ENCODE measurements at regions not wholly inside any gene's neighbourhood (a gene's known extent, or its start where the extent isn't known, plus 50 kb on each side); places are given as distances from the start of the nearest gene placed in this dataset.

DNA sequence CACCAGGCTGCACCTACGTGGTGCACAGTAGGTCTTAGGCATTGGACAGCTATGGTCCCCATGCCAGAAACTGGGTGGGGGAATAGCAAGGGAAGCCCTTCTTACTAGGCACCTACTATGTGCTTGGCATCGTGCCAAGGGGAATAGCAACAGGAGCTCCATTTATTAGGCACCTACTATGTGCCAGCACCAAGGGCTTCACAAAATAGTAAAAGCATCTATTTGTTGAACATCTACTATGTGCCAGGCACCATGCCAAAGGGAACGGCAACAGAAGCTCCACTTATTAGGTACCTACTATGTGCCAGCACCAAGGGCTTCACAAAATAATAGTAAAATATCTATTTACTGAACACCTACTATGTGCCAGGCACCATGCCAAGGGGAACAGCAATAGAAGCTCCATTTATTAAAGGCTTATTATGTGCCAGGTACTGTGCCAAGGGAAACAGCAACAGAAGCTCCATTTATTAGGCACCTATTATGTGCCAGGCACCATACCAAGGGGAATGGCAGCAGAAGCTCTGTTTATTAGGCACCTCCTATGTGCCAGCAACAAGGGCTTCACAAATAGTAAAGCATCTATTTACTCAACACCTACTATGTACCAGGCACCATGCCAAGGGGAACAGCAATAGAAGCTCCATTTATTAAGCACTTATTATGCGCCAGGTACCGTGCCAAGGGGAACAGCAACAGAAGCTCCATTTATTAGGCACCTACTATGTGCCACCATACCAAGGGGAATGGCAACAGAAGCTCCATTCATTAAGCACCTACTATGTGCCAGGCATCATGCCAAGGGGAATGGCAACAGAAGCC, 108.5 kb downstream of the PTPRS start:
- no peak overlapping the region for H3K27ac ChIP-seq (ENCODE audit: low read depth in 2 of 2, low read length in 2 of 2)
- DNase-seq (no peak), FAIRE-seq (no peak)
- no peak overlapping the region for H3K9ac ChIP-seq (ENCODE audit: low read length in 3 of 3)
- peaks cover 0 to 3% (median 2%) of the 10 kb centered on the region in 3 donors for H3K36me3 ChIP-seq (ENCODE audit: control insufficient read depth in 2 of 3, insufficient read depth in 3 of 3, low read length in 3 of 3)
- H3K9me3 ChIP-seq (ENCODE audit: control insufficient read depth in 2 of 3, insufficient read depth in 1 of 3, low read length in 3 of 3), result no peaks in the 10 kb centered on the region
- H3K4me3 ChIP-seq (ENCODE audit: low read length in 3 of 3), result no peak overlapping the region
- intact Hi-C loops (cut with DNase I), result no loop called here
- TF ChIP-seq, protein P1, sequence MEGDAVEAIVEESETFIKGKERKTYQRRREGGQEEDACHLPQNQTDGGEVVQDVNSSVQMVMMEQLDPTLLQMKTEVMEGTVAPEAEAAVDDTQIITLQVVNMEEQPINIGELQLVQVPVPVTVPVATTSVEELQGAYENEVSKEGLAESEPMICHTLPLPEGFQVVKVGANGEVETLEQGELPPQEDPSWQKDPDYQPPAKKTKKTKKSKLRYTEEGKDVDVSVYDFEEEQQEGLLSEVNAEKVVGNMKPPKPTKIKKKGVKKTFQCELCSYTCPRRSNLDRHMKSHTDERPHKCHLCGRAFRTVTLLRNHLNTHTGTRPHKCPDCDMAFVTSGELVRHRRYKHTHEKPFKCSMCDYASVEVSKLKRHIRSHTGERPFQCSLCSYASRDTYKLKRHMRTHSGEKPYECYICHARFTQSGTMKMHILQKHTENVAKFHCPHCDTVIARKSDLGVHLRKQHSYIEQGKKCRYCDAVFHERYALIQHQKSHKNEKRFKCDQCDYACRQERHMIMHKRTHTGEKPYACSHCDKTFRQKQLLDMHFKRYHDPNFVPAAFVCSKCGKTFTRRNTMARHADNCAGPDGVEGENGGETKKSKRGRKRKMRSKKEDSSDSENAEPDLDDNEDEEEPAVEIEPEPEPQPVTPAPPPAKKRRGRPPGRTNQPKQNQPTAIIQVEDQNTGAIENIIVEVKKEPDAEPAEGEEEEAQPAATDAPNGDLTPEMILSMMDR (IDR thresholded peaks at IDR 0.05; ENCODE audit: borderline replicate concordance, extremely low read depth, insufficient read depth), result no peak
- no peaks in the 10 kb centered on the region for H3K27me3 ChIP-seq (ENCODE audit: control insufficient read depth, insufficient read depth, low read length)
- H3K4me1 ChIP-seq (ENCODE audit: control insufficient read depth in 2 of 3, insufficient read depth in 2 of 3, low read depth in 1 of 3, low read length in 3 of 3), result no peaks in the 10 kb centered on the region

GRCh38 chr19:5230730-5231555, 109.7 kb downstream of the PTPRS start:
- H3K36me3 ChIP-seq (ENCODE audit: control insufficient read depth in 2 of 3, insufficient read depth in 3 of 3, low read length in 3 of 3), result peaks cover 0 to 2% (median 0%) of the 10 kb centered on the region in 3 donors
- H3K27ac ChIP-seq (ENCODE audit: low read depth in 2 of 2, low read length in 2 of 2), result no peak overlapping the region
- no peaks in the 10 kb centered on the region for H3K4me1 ChIP-seq (ENCODE audit: control insufficient read depth in 2 of 3, insufficient read depth in 2 of 3, low read depth in 1 of 3, low read length in 3 of 3)
- TF ChIP-seq, protein P1 (IDR thresholded peaks at IDR 0.05; ENCODE audit: borderline replicate concordance, extremely low read depth, insufficient read depth), result no peak
- DNase-seq (no peak), FAIRE-seq (no peak)
- H3K27me3 ChIP-seq (ENCODE audit: control insufficient read depth, insufficient read depth, low read length), result no peaks in the 10 kb centered on the region
- H3K9me3 ChIP-seq (ENCODE audit: control insufficient read depth in 2 of 3, insufficient read depth in 1 of 3, low read length in 3 of 3), result no peaks in the 10 kb centered on the region
- H3K4me3 ChIP-seq (ENCODE audit: low read length in 3 of 3), result no peak overlapping the region
- intact Hi-C loops (cut with DNase I), result no loop called here
- H3K9ac ChIP-seq (ENCODE audit: low read length in 3 of 3), result no peak overlapping the region

DNA sequence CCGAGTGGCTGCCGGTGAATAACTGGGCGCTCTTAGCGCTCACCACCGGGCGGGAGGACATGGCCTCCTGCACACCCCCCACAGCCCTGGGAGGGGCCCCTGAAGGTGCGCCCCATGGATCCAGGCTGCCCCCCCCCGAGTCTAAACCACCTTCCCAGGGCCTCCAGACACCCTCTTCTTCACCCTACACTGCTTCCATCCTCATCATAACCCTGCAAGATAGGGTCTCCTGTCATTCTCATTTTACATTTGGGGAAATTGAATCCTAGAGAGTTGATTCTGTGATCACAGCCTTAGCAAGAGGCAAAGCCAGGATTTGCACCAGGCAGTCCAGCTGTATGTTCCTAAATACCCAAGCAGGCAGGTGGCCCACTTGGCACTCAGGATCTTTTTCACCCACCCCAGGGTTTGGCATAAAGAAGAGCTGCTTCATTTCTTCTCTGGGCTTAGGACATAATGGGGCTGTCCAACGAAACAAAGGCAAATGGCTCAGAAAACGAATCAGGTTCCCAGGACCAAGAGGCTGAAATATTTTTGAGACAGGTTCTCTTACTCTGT, 110.8 kb downstream of the PTPRS start:
- Histone ChIP-seq H3K4me1 (ENCODE audit: control insufficient read depth in 2 of 3, insufficient read depth in 2 of 3, low read depth in 1 of 3, low read length in 3 of 3) (no peaks in the 10 kb centered on the region), H3K4me3 (ENCODE audit: low read length in 3 of 3) (no peak overlapping the region), H3K27ac (ENCODE audit: low read depth in 2 of 2, low read length in 2 of 2) (no peak overlapping the region), H3K9ac (ENCODE audit: low read length in 3 of 3) (no peak overlapping the region), H3K27me3 (ENCODE audit: control insufficient read depth, insufficient read depth, low read length) (no peaks in the 10 kb centered on the region), H3K36me3 (ENCODE audit: control insufficient read depth in 2 of 3, insufficient read depth in 3 of 3, low read length in 3 of 3) (peaks cover 0 to 2% (median 0%) of the 10 kb centered on the region in 3 donors), H3K9me3 (ENCODE audit: control insufficient read depth in 2 of 3, insufficient read depth in 1 of 3, low read length in 3 of 3) (no peaks in the 10 kb centered on the region)
- TF ChIP-seq, protein P1 (IDR thresholded peaks at IDR 0.05; ENCODE audit: borderline replicate concordance, extremely low read depth, insufficient read depth), result no peak
- DNase-seq, result no peak
- intact Hi-C loops (cut with DNase I), result no loop called here
- FAIRE-seq, result no peak
